HEK293 (cell line): ENCODE measurements at regions not wholly inside any gene's neighbourhood (a gene's known extent, or its start where the extent isn't known, plus 50 kb on each side); places are given as distances from the start of the nearest gene placed in this dataset.

Experiments used
- CTCF ChIA-PET: fragments of 350-600 bp; formaldehyde crosslinking; extraction: SDS; loops from one replicate; lab custom pipeline; 2021; ENCODE audit warnings: antibody characterized with exemption; lab: Yijun Ruan, JAX
- POLR2A ChIA-PET: fragments of 300-600 bp; formaldehyde crosslinking; extraction: SDS; loops from one replicate; lab custom pipeline; 2020; ENCODE audit warnings: antibody characterized with exemption, inconsistent platforms; lab: Yijun Ruan, JAX
- H3K27ac ChIP-seq: fragments of 200-500 bp; sonication (Bioruptor generic); 2 replicates; pipeline ENCODE4 v1.5.1; 2014; ENCODE audit warnings: low read depth, low read length, control low read depth, inconsistent platforms; ENCODE audit errors: extremely low read depth
- H3K36me3 ChIP-seq, 2 experiments: fragments of 200-500 bp in 1 of 2; sonication (Bioruptor generic) in 1 of 2; 1 replicate in 1 of 2; 2 replicates in 1 of 2; pipeline ENCODE4 v1.5.1; 2014 to 2017; ENCODE audit warnings: inconsistent platforms in 2 of 2, low read length in 2 of 2; ENCODE audit not compliant: control insufficient read depth in 2 of 2, insufficient read depth in 1 of 2
- H3K4me1 ChIP-seq: fragments of 200-500 bp; sonication (Bioruptor generic); 2 replicates; pipeline ENCODE4 v1.5.1; 2014; ENCODE audit warnings: mild to moderate bottlenecking, low read length, inconsistent platforms; ENCODE audit not compliant: control insufficient read depth, insufficient read depth
- H3K4me3 ChIP-seq: 2 replicates; pipeline ENCODE4 v1.5.1; 2011; ENCODE audit warnings: low read depth, mild to moderate bottlenecking, control low read depth, low read length, moderate library complexity
- H3K9me3 ChIP-seq: fragments of 200-500 bp; sonication (Bioruptor generic); 2 replicates; pipeline ENCODE4 v1.5.1; 2014; ENCODE audit warnings: low read depth, low read length, inconsistent platforms; ENCODE audit not compliant: control insufficient read depth, insufficient read depth
- EGR2 ChIP-seq: fragments of 450-650 bp; formaldehyde crosslinking; IDR thresholded peaks from 2 replicates; pipeline ENCODE4 v1.5.1; 2016; ENCODE audit warnings: low read depth, missing biosample characterization, missing genetic modification characterization
- KLF10 ChIP-seq: fragments of 450-650 bp; IDR thresholded peaks from 2 replicates; pipeline ENCODE4 v1.5.1; 2018; ENCODE audit warnings: missing biosample characterization, mild to moderate bottlenecking, missing genetic modification characterization
- OSR2 ChIP-seq: fragments of 450-650 bp; formaldehyde crosslinking; IDR thresholded peaks from 2 replicates; pipeline ENCODE4 v1.5.1; 2016; ENCODE audit warnings: missing biosample characterization, missing genetic modification characterization
- SCRT1 ChIP-seq: fragments of 450-650 bp; formaldehyde crosslinking; IDR thresholded peaks from 2 replicates; pipeline ENCODE4 v1.5.1; 2016; ENCODE audit warnings: missing biosample characterization, missing genetic modification characterization, borderline replicate concordance
- ZBTB7A ChIP-seq: fragments of 450-650 bp; formaldehyde crosslinking; IDR thresholded peaks from 2 replicates; pipeline ENCODE4 v1.5.1; 2016; ENCODE audit warnings: low read depth, missing biosample characterization, missing genetic modification characterization
- ZEB2 ChIP-seq: fragments of 450-650 bp; formaldehyde crosslinking; IDR thresholded peaks from 2 replicates; pipeline ENCODE4 v1.5.1; 2016; ENCODE audit warnings: missing biosample characterization, missing genetic modification characterization
- ZFP41 ChIP-seq: fragments of 450-650 bp; formaldehyde crosslinking; IDR thresholded peaks from 2 replicates; pipeline ENCODE4 v1.5.1; 2016; ENCODE audit warnings: missing biosample characterization, missing genetic modification characterization, borderline replicate concordance
- ZNF132 ChIP-seq: fragments of 450-650 bp; formaldehyde crosslinking; IDR thresholded peaks from 2 replicates; pipeline ENCODE4 v1.5.1; 2017; ENCODE audit warnings: missing biosample characterization, missing genetic modification characterization, borderline replicate concordance
- ZNF140 ChIP-seq: fragments of 450-650 bp; formaldehyde crosslinking; IDR thresholded peaks from 2 replicates; pipeline ENCODE4 v1.5.1; 2016; ENCODE audit warnings: missing biosample characterization, missing genetic modification characterization
- ZNF16 ChIP-seq: fragments of 450-650 bp; formaldehyde crosslinking; IDR thresholded peaks from 2 replicates; pipeline ENCODE4 v1.5.1; 2016; ENCODE audit warnings: low read depth, missing biosample characterization, missing genetic modification characterization
- ZNF221 ChIP-seq: fragments of 450-650 bp; formaldehyde crosslinking; IDR thresholded peaks from 2 replicates; pipeline ENCODE4 v1.5.1; 2017; ENCODE audit warnings: missing biosample characterization, missing genetic modification characterization, borderline replicate concordance
- ZNF24 ChIP-seq: fragments of 450-650 bp; formaldehyde crosslinking; IDR thresholded peaks from 2 replicates; pipeline ENCODE4 v1.5.1; 2016; ENCODE audit warnings: missing biosample characterization, missing genetic modification characterization
- ZNF548 ChIP-seq: fragments of 450-650 bp; formaldehyde crosslinking; IDR thresholded peaks from 2 replicates; pipeline ENCODE4 v1.5.1; 2016; ENCODE audit warnings: missing biosample characterization, missing genetic modification characterization
- ZNF571 ChIP-seq: fragments of 450-650 bp; formaldehyde crosslinking; IDR thresholded peaks from 2 replicates; pipeline ENCODE4 v1.5.0; 2017; ENCODE audit warnings: missing biosample characterization, missing genetic modification characterization
- ZNF585B ChIP-seq: fragments of 450-650 bp; formaldehyde crosslinking; IDR thresholded peaks from 2 replicates; pipeline ENCODE4 v1.5.1; 2016; ENCODE audit warnings: missing biosample characterization, missing genetic modification characterization
- ZNF624 ChIP-seq: fragments of 450-650 bp; formaldehyde crosslinking; IDR thresholded peaks from 2 replicates; pipeline ENCODE4 v1.5.1; 2017; ENCODE audit warnings: missing biosample characterization, missing genetic modification characterization
- ZNF626 ChIP-seq: fragments of 450-650 bp; sonication (Bioruptor Pico); formaldehyde crosslinking; IDR thresholded peaks from 2 replicates; pipeline ENCODE4 v1.5.1; 2018; ENCODE audit warnings: missing biosample characterization, missing genetic modification characterization, inconsistent platforms
- ZNF654 ChIP-seq: fragments of 450-650 bp; formaldehyde crosslinking; IDR thresholded peaks from 2 replicates; pipeline ENCODE4 v1.5.1; 2016; ENCODE audit warnings: low read depth, missing biosample characterization, missing genetic modification characterization
- ZNF701 ChIP-seq: fragments of 450-650 bp; formaldehyde crosslinking; IDR thresholded peaks from 2 replicates; pipeline ENCODE4 v1.5.1; 2016; ENCODE audit warnings: missing biosample characterization, missing genetic modification characterization
- ZNF707 ChIP-seq: fragments of 450-650 bp; formaldehyde crosslinking; IDR thresholded peaks from 2 replicates; pipeline ENCODE4 v1.5.1; 2016; ENCODE audit warnings: missing biosample characterization, missing genetic modification characterization
- TF ChIP-seq, protein P1 (sequence below): fragments of 450-650 bp; formaldehyde crosslinking; IDR thresholded peaks from 2 replicates; pipeline ENCODE4 v1.5.1; 2016; ENCODE audit warnings: missing biosample characterization, missing genetic modification characterization
- TF ChIP-seq, protein P2 (sequence below): fragments of 450-650 bp; formaldehyde crosslinking; IDR thresholded peaks from 2 replicates; pipeline ENCODE4 v1.5.1; 2017; ENCODE audit warnings: missing biosample characterization, mild to moderate bottlenecking, missing genetic modification characterization, moderate library complexity
- TF ChIP-seq, protein P3 (sequence below): fragments of 450-650 bp; formaldehyde crosslinking; optimal IDR thresholded peaks from 2 replicates; pipeline ENCODE3; 2016; ENCODE audit warnings: missing biosample characterization, mild to moderate bottlenecking, missing genetic modification characterization
- TF ChIP-seq, protein P4 (sequence below): fragments of 450-650 bp; formaldehyde crosslinking; IDR thresholded peaks from 2 replicates; pipeline ENCODE4 v1.5.1; 2016; ENCODE audit warnings: missing biosample characterization, missing genetic modification characterization
- TF ChIP-seq, protein P5 (sequence below): IDR thresholded peaks from 2 replicates; pipeline ENCODE4 v1.6.1; 2011; ENCODE audit warnings: mild to moderate bottlenecking, low read depth, low read length, borderline replicate concordance

DNA sequence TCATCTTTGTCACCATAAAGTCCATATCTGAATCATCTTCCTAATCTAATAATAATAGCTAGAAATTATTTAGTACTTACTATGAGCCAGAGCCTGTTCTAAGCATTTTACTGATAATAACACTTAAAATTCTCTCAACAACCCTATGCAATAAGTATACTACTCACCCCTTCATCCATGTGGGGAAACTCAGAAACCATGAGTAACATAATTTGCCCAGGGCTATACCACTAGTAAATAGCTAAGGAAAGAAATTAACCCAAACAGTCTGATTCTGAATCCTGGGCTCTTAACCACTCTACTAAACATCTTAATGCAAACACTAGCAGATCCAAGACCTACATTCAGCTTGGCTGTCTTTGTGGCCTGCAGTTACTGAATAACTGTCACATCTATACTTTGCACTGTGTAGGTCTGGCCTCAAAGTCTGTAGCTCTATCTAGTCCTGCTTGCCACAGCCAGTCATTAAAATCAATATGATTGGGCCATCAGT lies 394.8 kb upstream of the ESRRG start:
- ChIA-PET CTCF (interaction anchor here (1.1 kb wide), 1 partner anchor 70 kb away, joined by 3 read pairs; no protein-coding TSS in a partner anchor), POLR2A (no interaction called here)
- Histone ChIP-seq H3K4me1 (no peaks in the 10 kb centered on the region), H3K36me3 (no peaks in the 10 kb centered on the region), H3K27ac (no peak overlapping the region), H3K4me3 (no peak overlapping the region), H3K9me3 (no peaks in the 10 kb centered on the region)
- TF ChIP-seq ZNF548: no peak
- TF ChIP-seq KLF10 (tag by site-specific recombination): no peak
- TF ChIP-seq ZEB2 (tag by site-specific recombination): no peak
- TF ChIP-seq EGR2: no peak
- TF ChIP-seq ZNF585B (tag by site-specific recombination): no peak
- TF ChIP-seq ZNF24 (tag by site-specific recombination): no peak
- TF ChIP-seq ZNF654 (tag by site-specific recombination): no peak
- TF ChIP-seq, protein P1, sequence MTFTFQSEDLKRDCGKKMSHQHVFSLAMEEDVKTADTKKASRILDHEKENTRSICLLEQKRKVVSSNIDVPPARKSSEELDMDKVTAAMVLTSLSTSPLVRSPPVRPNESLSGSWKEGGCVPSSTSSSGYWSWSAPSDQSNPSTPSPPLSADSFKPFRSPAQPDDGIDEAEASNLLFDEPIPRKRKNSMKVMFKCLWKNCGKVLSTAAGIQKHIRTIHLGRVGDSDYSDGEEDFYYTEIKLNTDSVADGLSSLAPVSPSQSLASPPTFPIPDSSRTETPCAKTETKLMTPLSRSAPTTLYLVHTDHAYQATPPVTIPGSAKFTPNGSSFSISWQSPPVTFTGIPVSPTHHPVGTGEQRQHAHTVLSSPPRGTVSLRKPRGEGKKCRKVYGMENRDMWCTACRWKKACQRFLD (tag by site-specific recombination): no peak

DNA sequence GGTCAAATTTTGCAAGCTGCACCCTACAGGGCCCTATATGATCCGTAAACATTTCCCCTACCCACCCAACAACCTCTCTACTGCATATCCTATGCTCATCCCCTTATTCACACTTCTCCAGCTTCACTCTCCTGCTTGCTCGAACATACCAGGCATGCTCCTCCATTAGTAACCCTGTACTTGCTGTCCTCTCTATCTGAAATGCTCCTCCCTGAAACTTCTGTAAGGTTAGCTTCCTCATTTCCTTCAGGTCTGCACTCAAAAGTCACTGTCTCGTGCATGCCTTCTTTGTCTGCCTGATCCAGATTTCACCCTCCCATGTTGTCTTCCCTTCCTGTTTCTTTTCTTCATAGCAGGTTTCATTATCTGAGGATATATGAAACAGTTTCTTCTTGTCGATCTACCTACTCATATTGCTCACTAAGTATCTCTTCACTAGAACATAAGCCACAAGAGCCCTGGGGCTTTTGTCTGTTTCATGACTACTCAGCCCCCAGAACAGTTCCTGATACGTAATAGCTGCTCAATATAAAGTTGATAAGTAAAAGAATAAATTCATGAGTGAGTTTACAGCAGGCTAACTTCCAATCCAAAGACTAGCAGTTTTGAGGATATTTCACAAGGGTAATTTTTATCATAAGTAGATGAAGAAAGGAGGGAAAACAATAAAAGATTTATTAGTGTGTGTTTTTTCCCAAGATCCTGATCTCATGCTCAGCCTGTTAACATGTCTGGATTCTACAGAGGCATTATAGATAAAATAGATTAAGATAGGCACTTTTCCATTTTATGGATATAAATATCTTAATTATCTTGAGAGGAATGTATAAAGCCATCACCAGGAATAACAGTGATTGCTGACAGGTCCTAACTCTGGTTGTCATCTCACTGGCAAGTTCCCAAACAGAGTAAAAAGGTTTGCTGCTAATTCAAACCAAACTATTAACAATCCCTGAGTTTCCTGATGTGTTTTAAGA lies 392.5 kb upstream of the ESRRG start:
- Histone ChIP-seq H3K4me3 (no peak overlapping the region), H3K4me1 (no peaks in the 10 kb centered on the region), H3K36me3 (no peaks in the 10 kb centered on the region), H3K9me3 (no peaks in the 10 kb centered on the region), H3K27ac (no peak overlapping the region)
- CTCF ChIA-PET: no interaction called here
- TF ChIP-seq ZNF571 (no peak), ZFP41 (no peak), SCRT1 (tag by site-specific recombination) (no peak), OSR2 (tag by site-specific recombination) (no peak), ZNF132 (tag by site-specific recombination) (no peak), ZNF221 (tag by site-specific recombination) (no peak), EGR2 (no peak), ZNF701 (tag by site-specific recombination) (no peak), ZNF140 (tag by site-specific recombination) (no peak), ZNF16 (tag by site-specific recombination) (no peak), ZBTB7A (tag by site-specific recombination) (no peak), ZNF624 (no peak), ZNF626 (tag by site-specific recombination) (no peak), ZNF707 (tag by site-specific recombination) (no peak)
- TF ChIP-seq, protein P2, sequence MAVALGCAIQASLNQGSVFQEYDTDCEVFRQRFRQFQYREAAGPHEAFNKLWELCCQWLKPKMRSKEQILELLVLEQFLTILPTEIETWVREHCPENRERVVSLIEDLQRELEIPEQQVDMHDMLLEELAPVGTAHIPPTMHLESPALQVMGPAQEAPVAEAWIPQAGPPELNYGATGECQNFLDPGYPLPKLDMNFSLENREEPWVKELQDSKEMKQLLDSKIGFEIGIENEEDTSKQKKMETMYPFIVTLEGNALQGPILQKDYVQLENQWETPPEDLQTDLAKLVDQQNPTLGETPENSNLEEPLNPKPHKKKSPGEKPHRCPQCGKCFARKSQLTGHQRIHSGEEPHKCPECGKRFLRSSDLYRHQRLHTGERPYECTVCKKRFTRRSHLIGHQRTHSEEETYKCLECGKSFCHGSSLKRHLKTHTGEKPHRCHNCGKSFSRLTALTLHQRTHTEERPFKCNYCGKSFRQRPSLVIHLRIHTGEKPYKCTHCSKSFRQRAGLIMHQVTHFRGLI (tag by site-specific recombination): no peak
- TF ChIP-seq, protein P3, sequence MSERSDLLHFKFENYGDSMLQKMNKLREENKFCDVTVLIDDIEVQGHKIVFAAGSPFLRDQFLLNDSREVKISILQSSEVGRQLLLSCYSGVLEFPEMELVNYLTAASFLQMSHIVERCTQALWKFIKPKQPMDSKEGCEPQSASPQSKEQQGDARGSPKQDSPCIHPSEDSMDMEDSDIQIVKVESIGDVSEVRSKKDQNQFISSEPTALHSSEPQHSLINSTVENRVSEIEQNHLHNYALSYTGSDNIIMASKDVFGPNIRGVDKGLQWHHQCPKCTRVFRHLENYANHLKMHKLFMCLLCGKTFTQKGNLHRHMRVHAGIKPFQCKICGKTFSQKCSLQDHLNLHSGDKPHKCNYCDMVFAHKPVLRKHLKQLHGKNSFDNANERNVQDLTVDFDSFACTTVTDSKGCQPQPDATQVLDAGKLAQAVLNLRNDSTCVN (tag by site-specific recombination): no peak
- TF ChIP-seq, protein P4, sequence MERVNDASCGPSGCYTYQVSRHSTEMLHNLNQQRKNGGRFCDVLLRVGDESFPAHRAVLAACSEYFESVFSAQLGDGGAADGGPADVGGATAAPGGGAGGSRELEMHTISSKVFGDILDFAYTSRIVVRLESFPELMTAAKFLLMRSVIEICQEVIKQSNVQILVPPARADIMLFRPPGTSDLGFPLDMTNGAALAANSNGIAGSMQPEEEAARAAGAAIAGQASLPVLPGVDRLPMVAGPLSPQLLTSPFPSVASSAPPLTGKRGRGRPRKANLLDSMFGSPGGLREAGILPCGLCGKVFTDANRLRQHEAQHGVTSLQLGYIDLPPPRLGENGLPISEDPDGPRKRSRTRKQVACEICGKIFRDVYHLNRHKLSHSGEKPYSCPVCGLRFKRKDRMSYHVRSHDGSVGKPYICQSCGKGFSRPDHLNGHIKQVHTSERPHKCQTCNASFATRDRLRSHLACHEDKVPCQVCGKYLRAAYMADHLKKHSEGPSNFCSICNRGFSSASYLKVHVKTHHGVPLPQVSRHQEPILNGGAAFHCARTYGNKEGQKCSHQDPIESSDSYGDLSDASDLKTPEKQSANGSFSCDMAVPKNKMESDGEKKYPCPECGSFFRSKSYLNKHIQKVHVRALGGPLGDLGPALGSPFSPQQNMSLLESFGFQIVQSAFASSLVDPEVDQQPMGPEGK (tag by site-specific recombination): no peak
- TF ChIP-seq, protein P5, sequence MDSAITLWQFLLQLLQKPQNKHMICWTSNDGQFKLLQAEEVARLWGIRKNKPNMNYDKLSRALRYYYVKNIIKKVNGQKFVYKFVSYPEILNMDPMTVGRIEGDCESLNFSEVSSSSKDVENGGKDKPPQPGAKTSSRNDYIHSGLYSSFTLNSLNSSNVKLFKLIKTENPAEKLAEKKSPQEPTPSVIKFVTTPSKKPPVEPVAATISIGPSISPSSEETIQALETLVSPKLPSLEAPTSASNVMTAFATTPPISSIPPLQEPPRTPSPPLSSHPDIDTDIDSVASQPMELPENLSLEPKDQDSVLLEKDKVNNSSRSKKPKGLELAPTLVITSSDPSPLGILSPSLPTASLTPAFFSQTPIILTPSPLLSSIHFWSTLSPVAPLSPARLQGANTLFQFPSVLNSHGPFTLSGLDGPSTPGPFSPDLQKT: no peak
- POLR2A ChIA-PET: no interaction called here
